Ascending aorta (tissue), 2 donors: ENCODE measurements at regions not wholly inside any gene's neighbourhood (a gene's known extent, or its start where the extent isn't known, plus 50 kb on each side); places are given as distances from the start of the nearest gene placed in this dataset.

Experiments
- DNase-seq, 2 donors: peaks; one replicate each; pipeline ENCODE4 v3.0.0-alpha.2; 2019; ENCODE audit warnings: low spot score in 2 of 2
- H3K27ac ChIP-seq, 2 donors: fragments of 200-600 bp; sonication (generic); one replicate each; pipeline ENCODE4 v1.5.1; 2016 to 2017; ENCODE audit warnings: mild to moderate bottlenecking in 1 of 2
- H3K27me3 ChIP-seq: fragments of 200-600 bp; sonication (generic); one replicate; pipeline ENCODE4 v1.5.1; 2017
- H3K36me3 ChIP-seq, 2 donors: fragments of 200-600 bp; sonication (generic); one replicate each; pipeline ENCODE4 v1.5.1; 2016
- H3K4me1 ChIP-seq, 2 donors: fragments of 200-600 bp; sonication (generic); one replicate each; pipeline ENCODE4 v1.5.1; 2016 to 2017; ENCODE audit warnings: mild to moderate bottlenecking in 1 of 2
- H3K4me3 ChIP-seq, 2 donors: fragments of 200-600 bp; sonication (generic); one replicate each; pipeline ENCODE4 v1.5.1; 2016 to 2017; ENCODE audit warnings: mild to moderate bottlenecking in 1 of 2
- H3K9me3 ChIP-seq, 2 donors: fragments of 200-600 bp; sonication (generic); one replicate each; pipeline ENCODE4 v1.5.1; 2016
- CTCF ChIP-seq, 3 experiments: fragments of 200-600 bp in 2 of 3; fragments of 450-650 bp in 1 of 3; sonication (generic) in 2 of 3; IDR thresholded peaks; one replicate each; pipeline ENCODE4 v1.5.1; 2016 to 2019; ENCODE audit warnings: antibody characterized with exemption in 3 of 3, mild to moderate bottlenecking in 1 of 3, moderate library complexity in 1 of 3
- intact Hi-C: fragments of 100-400 bp; cut with DNase I; formaldehyde crosslinking; loops from one replicate; pipeline ENCODE4 v1.15.1; 2023

- no peak overlapping the region for H3K27ac ChIP-seq
- no peaks in the 10 kb centered on the region for H3K36me3 ChIP-seq
- peak in 1 of 2 donors; percentile 56 for DNase-seq
- no peak for TF ChIP-seq CTCF (IDR thresholded peaks at IDR 0.05)
- H3K27me3 ChIP-seq, result no peaks in the 10 kb centered on the region
- H3K4me1 ChIP-seq, result no peaks in the 10 kb centered on the region
- intact Hi-C loops, result no loop called here
- no peaks in the 10 kb centered on the region for H3K9me3 ChIP-seq
- no peak overlapping the region for H3K4me3 ChIP-seq
These were observed 52.1 kb upstream of the SLC66A3 start for GRCh38 chr2:11102956-11103860.

- intact Hi-C loops, result no loop called here
- H3K36me3 ChIP-seq, result no peaks in the 10 kb centered on the region
- DNase-seq, result peak in 1 of 2 donors; percentile 50
- no peaks in the 10 kb centered on the region for H3K4me1 ChIP-seq
- no peaks in the 10 kb centered on the region for H3K27me3 ChIP-seq
- TF ChIP-seq CTCF (IDR thresholded peaks at IDR 0.05), result no peak
- no peak overlapping the region for H3K4me3 ChIP-seq
- H3K27ac ChIP-seq, result no peak overlapping the region
- no peaks in the 10 kb centered on the region for H3K9me3 ChIP-seq
These were observed 51.1 kb upstream of the SLC66A3 start for GRCh38 chr2:11103984-11104793.

- TF ChIP-seq CTCF (IDR thresholded peaks at IDR 0.05), result no peak
- peak in 1 of 2 donors; percentile 54 for DNase-seq
- no peaks in the 10 kb centered on the region for H3K9me3 ChIP-seq
- intact Hi-C loops, result no loop called here
- H3K27me3 ChIP-seq, result no peaks in the 10 kb centered on the region
- no peak overlapping the region for H3K27ac ChIP-seq
- H3K36me3 ChIP-seq, result no peaks in the 10 kb centered on the region
- H3K4me1 ChIP-seq, result no peaks in the 10 kb centered on the region
- no peak overlapping the region for H3K4me3 ChIP-seq
These were observed 50.2 kb upstream of the SLC66A3 start for GRCh38 chr2:11104794-11105660.
